PC-3 (cell line): ENCODE measurements at regions not wholly inside any gene's neighbourhood (a gene's known extent, or its start where the extent isn't known, plus 50 kb on each side); places are given as distances from the start of the nearest gene placed in this dataset.

Experiments
- ATAC-seq: fragments of 200-7000 bp; cut with Tn5 transposase; 2 replicates; pipeline ENCODE4 v1.9.1; 2020; ENCODE audit warnings: mild to moderate bottlenecking, moderate library complexity
- BruUV-seq: library from RNA; stranded (reverse); fragments of 400-500 nt; replicated peaks from 2 replicates; lab custom pipeline; 2021; lab: Mats Ljungman, UMichigan
- CTCF ChIA-PET: fragments of 300-600 bp; sonication (Branson Sonifier 250); formaldehyde crosslinking; loops from one replicate; lab custom pipeline; 2022; ENCODE audit warnings: antibody characterized with exemption; lab: Charles Lee
- POLR2A ChIA-PET: fragments of 300-600 bp; sonication (Branson Sonifier 250); formaldehyde crosslinking; loops from one replicate; lab custom pipeline; 2022; ENCODE audit warnings: antibody characterized with exemption; ENCODE audit not compliant: unreplicated experiment; lab: Charles Lee
- DNase-seq: peaks from one replicate; pipeline ENCODE4 v3.0.0-alpha.2; 2015
- H2AFZ ChIP-seq: fragments of 300-600 bp; sonication (generic); 2 replicates; pipeline ENCODE4 v1.6.0; 2016; ENCODE audit warnings: antibody characterized with exemption, low read length
- H3F3A ChIP-seq: fragments of 300-600 bp; sonication (generic); one replicate; pipeline ENCODE4 v1.6.0; 2017; ENCODE audit warnings: antibody characterized with exemption, low read length, control low read depth, mild to moderate bottlenecking; ENCODE audit not compliant: unreplicated experiment
- H3K27ac ChIP-seq: fragments of 300-600 bp; sonication (generic); 2 replicates; pipeline ENCODE4 v1.5.1; 2016; ENCODE audit warnings: mild to moderate bottlenecking, low read length
- H3K27me3 ChIP-seq: fragments of 300-600 bp; sonication (generic); 2 replicates; pipeline ENCODE4 v1.6.1; 2016; ENCODE audit warnings: low read length, mixed read lengths
- H3K36me3 ChIP-seq: fragments of 300-600 bp; sonication (generic); 2 replicates; pipeline ENCODE4 v1.6.1; 2016; ENCODE audit warnings: low read depth, mixed run types, low read length, mixed read lengths
- H3K4me1 ChIP-seq: fragments of 300-600 bp; sonication (generic); 2 replicates; pipeline ENCODE4 v1.5.1; 2016; ENCODE audit warnings: low read length; ENCODE audit not compliant: insufficient read depth
- H3K4me2 ChIP-seq: fragments of 300-600 bp; sonication (generic); 2 replicates; pipeline ENCODE4 v1.6.0; 2016; ENCODE audit warnings: low read length
- H3K4me3 ChIP-seq: fragments of 300-600 bp; sonication (generic); 2 replicates; pipeline ENCODE4 v1.5.1; 2016; ENCODE audit warnings: mild to moderate bottlenecking, low read length, mixed read lengths
- H3K79me2 ChIP-seq: fragments of 300-600 bp; sonication (generic); 2 replicates; pipeline ENCODE4 v1.6.1; 2017; ENCODE audit warnings: low read length, mixed read lengths
- H3K9ac ChIP-seq: fragments of 300-600 bp; sonication (generic); 2 replicates; pipeline ENCODE4 v1.6.0; 2016; ENCODE audit warnings: mild to moderate bottlenecking, low read length
- H3K9me2 ChIP-seq: fragments of 300-600 bp; sonication (generic); replicated peaks from 2 replicates; pipeline ENCODE4 v1.6.1; 2016; ENCODE audit warnings: mixed run types, low read length, mixed read lengths
- H3K9me3 ChIP-seq: fragments of 300-600 bp; sonication (generic); 2 replicates; pipeline ENCODE4 v1.6.1; 2016; ENCODE audit warnings: low read length, mixed read lengths
- H4K20me1 ChIP-seq: fragments of 300-600 bp; sonication (generic); 2 replicates; pipeline ENCODE4 v1.6.1; 2016; ENCODE audit warnings: low read length, mixed read lengths
- CTCF ChIP-seq: fragments of 300-600 bp; sonication (generic); conservative IDR thresholded peaks from 2 replicates; pipeline ENCODE4 v1.5.1; 2017; ENCODE audit warnings: antibody characterized with exemption, low read depth, mild to moderate bottlenecking, low read length
- EZH2 ChIP-seq: fragments of 300-600 bp; sonication (generic); IDR thresholded peaks from one replicate; pipeline ENCODE4 v1.6.1; 2017; ENCODE audit warnings: antibody characterized with exemption, mild to moderate bottlenecking, low read length; ENCODE audit not compliant: unreplicated experiment
- EZH2phosphoT487 ChIP-seq: fragments of 300-600 bp; sonication (generic); IDR thresholded peaks from 2 replicates; pipeline ENCODE4 v1.6.1; 2018; ENCODE audit warnings: mild to moderate bottlenecking, antibody characterized with exemption, low read length, borderline replicate concordance
- intact Hi-C: fragments of 100-400 bp; cut with micrococcal nuclease; formaldehyde crosslinking; loops from 2 replicates; pipeline ENCODE4 v1.9.0; 2023

- CTCF ChIA-PET, result no interaction called here
- Histone ChIP-seq H3K9ac (no peak overlapping the region), H3K4me1 (no peaks in the 10 kb centered on the region), H3K4me3 (no peak overlapping the region), H3K79me2 (no peaks in the 10 kb centered on the region), H4K20me1 (no peaks in the 10 kb centered on the region), H3K4me2 (no peak overlapping the region), H3K27me3 (no peaks in the 10 kb centered on the region), H3K36me3 (no peaks in the 10 kb centered on the region), H3F3A (no peaks in the 10 kb centered on the region), H3K27ac (no peak overlapping the region), H3K9me3 (no peaks in the 10 kb centered on the region), H3K9me2 (no peaks in the 10 kb centered on the region), H2AFZ (no peak overlapping the region)
- no peak for ATAC-seq
- TF ChIP-seq EZH2 (no peak), CTCF (no peak), EZH2phosphoT487 (no peak)
- no TSS peak for BruUV-seq
- POLR2A ChIA-PET, result no interaction called here
- intact Hi-C loops, result no loop called here
- no peak for DNase-seq
Observed at GRCh38 chr7:155992538-155992937, 180.3 kb upstream of the SHH start.

- Histone ChIP-seq H3K4me1 (no peaks in the 10 kb centered on the region), H3K9me3 (no peaks in the 10 kb centered on the region), H3K79me2 (no peaks in the 10 kb centered on the region), H3K9me2 (no peaks in the 10 kb centered on the region), H2AFZ (no peak overlapping the region), H3K27ac (no peak overlapping the region), H3K4me3 (no peak overlapping the region), H3K4me2 (no peak overlapping the region), H4K20me1 (no peaks in the 10 kb centered on the region), H3F3A (no peaks in the 10 kb centered on the region), H3K27me3 (no peaks in the 10 kb centered on the region), H3K9ac (no peak overlapping the region), H3K36me3 (no peaks in the 10 kb centered on the region)
- ChIA-PET POLR2A (no interaction called here), CTCF (no interaction called here)
- BruUV-seq, result no TSS peak
- ATAC-seq (no peak), DNase-seq (no peak)
- intact Hi-C loops, result no loop called here
- TF ChIP-seq CTCF, result no peak
Observed at GRCh38 chr7:155992107-155992506, 179.8 kb upstream of the SHH start.

- Histone ChIP-seq H3K27ac (no peak overlapping the region), H3K9me3 (no peaks in the 10 kb centered on the region), H3F3A (no peaks in the 10 kb centered on the region), H3K79me2 (no peaks in the 10 kb centered on the region), H3K36me3 (no peaks in the 10 kb centered on the region), H2AFZ (no peak overlapping the region), H3K4me1 (no peaks in the 10 kb centered on the region), H3K4me2 (no peak overlapping the region), H3K27me3 (no peaks in the 10 kb centered on the region), H3K4me3 (no peak overlapping the region), H3K9me2 (no peaks in the 10 kb centered on the region), H4K20me1 (no peaks in the 10 kb centered on the region), H3K9ac (no peak overlapping the region)
- ATAC-seq (no peak), DNase-seq (no peak)
- intact Hi-C loops, result no loop called here
- CTCF ChIA-PET, result no interaction called here
- POLR2A ChIA-PET, result no interaction called here
- BruUV-seq, result no TSS peak
- no peak for TF ChIP-seq EZH2
Observed at GRCh38 chr7:155991470-155991869, 179.2 kb upstream of the SHH start.
